ENCODE measurements at regions not wholly inside any gene's neighbourhood (a gene's known extent, or its start where the extent isn't known, plus 50 kb on each side); places are given as distances from the start of the nearest gene placed in this dataset.
"Not testable (repeated sequence)": the region's sequence is repeated elsewhere in the genome, so short reads cannot be mapped to it uniquely, and the experiment has no call there.

DNA sequence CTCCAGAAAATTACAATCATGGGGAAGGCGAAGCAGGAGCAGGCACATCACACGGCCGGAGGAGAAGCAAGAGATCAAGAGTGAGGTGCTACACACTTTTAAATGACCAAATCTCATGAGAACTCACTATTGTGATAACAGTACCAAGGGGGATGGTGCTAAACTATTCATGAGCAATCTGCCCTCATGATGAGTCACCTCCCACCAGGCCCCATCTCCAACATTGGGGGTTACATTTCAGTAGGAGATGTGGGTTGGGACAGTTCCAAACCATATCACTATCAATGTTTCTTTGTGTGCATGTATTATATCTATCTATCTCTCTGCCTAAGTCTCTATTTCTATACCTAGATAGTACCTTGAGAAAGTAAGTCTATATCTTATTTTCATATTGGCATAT lies 724.8 kb downstream of the CDH11 start:
- no peak for DNase-seq

DNA sequence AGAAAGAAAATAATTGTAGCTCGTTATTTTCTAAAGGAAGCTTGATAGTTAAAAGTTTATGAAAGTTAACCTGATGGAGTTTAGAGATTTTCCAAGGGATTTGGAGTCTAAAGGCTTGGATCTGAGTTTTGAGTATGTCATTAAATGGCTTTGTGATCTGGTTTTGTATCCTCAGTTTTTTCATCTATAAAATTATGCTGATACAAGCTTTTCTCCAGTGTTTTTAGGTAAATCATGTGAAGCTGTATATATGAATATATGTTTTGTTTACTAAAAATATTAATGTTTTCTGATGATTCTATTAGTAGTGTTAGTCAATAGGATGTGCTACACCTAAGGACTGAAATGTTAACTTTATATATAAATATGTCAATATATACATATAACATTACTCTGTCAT lies 727.8 kb downstream of the CDH11 start:
- DNase-seq = no peak

DNA sequence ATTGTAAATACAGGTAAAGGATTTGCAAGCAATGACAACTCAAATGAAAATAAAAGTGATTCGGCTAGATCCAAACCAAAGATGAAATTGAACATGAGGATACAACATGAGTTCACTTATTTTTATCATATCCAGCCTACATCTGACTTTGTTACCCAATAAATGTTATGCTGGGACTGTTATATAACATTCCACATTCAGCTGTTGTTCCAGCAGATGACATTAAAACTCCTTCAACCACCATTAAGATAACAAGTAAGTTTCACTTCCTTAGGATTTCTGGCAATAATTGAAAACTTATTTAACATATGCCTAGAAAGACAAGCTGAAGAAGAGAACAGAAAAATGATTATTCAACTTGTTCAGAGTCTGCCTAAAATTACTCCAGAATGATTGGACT lies 729.4 kb downstream of the CDH11 start:
- no peak for DNase-seq

DNA sequence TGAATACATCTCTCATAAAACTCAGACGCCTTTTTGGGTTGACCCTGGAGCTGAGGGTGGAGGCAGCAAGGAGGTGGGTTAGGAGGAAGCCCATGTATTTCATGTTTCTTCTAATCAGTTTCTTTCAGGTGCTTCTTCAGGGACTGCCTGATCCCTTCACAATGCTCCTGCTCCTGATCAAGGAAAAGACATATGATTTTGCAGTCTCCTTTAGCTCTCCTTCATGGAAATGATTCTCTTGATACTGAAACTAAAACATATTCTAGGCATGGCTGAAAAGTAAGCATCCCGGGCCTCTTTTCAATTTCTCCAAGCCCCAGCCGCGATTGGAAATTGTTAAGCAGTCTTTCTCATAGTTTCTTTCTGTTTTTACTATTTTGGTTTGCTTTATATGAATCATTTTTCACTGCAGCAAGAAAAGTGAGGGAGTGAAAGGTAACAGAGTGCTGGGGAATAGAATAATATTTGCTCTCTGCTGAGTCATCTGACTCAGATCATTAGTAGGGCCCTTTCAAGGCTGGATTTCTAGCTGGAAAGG lies 730.7 kb downstream of the CDH11 start:
- DNase-seq = no peak

DNA sequence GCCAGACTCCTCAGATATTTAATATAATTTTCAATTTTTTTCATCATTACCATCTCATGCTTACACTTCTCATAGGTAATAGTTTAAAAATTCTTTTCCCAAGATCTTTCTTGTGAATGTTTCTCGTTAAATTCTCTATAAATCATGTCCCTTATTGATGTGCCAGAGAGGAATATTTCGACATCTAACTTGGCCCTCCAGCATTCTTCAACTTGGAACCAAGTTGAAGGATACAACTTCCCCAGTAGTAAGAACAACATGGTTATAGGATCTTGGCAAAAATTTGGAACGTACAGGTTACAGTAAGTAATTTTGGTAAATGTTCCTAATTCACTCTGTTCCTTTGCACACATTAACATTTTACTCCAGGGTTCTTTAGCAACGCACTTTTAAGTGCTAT lies 731.8 kb downstream of the CDH11 start:
- DNase-seq = no peak

DNA sequence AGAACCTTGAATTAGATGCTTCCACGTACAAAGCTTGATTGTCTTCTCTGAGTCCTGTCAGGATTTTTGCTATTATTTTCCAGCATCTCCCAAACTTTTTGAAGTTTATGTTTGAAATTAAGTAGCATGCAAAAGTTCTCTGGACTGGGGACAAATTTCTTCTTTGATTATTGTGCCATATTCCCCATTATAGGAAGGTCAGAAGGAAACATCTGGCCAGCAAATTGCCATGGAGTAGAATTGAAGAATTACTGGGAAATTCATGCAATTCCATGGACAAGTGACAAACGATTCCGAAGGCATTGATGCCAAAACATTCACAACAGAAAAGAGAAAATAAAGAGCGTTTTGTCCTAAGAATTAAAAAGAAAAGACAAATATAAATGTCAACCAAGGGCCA lies 737.2 kb downstream of the CDH11 start:
- DNase-seq = no peak

DNA sequence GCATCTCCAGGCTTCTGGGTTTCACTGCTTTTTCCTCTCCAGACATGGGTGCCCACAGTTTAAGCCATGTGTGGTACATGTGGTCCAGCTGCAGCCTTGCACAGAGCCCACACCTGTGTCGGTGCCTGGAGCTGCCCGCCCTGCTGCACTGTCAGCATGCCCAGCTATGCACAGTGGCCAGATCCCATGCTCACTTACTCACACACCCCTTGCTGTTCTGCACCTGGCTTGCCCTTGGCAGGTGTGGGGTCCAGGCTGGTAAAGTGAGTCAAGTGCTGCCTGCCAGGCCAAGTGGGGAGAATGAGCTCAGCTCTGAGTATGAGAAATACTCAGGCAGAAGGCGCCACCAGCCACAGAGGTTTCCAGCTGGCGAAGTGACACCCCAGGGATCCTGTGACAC lies 739.9 kb downstream of the CDH11 start:
- no peak for DNase-seq

DNA sequence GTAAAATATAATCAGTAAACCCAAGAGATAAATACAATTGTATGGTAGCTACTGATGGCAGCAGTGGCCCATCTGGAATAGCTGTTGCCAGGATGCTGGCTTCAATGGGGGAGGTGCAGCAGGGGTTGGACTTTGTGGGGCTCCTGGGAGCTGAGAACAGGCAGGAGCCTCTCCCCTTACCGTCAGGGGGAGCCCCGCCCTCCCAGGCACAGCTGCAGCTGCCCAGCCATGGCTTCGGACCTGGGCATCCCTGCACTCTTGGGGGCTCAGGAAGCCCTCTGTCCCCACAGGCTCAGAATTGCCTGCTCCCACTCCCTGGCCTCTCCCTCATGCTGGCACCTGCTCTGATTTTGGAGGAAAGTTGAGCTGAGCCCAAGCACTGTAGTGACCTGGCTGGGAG lies 741.1 kb downstream of the CDH11 start:
- DNase-seq = no peak

DNA sequence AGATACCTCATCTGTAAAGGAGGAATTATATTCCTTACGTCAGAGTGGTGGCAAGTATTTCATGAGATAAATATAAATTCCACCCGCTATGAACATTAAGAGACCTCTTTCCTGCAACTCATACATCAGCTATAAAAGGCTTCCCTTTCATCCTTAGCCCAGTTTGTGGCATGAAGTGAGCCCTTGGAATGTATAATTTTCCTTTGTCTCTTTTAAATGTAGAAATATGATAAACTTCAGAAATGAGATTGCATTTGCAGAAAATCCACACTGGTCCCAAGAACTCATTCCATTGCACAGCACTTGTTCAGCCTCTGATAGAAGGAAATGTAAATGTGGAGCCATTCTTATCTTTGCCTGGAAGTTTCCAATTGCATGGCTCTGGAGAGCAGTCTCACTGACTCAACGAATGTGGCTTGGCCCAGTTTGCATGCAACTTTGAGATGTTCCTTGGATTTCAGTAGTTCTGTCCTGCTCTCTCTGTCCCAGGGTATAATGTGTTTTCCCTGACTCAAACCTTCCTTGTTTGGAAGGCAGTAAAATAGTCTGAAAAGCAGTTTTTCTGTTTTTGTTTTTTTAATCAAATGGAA lies 746.4 kb downstream of the CDH11 start:
- no peak for DNase-seq

DNA sequence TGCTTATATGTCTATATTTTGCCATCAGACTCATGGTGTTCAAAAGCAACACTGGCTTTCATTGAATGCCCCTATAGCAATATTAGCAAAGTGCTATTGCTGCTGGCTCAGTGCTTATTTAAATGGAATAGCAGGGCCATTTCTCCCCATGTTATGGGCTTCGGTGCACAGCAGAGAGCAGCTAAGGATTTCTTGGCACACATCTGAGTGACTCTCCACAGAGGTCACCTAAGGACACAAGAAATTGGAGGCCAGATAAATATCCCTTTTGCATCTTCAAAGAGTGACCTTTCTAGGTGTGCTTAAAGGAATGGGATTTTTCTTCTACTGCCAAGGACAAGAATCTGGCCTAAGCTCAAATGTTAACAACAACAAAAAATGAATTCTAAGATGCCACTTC lies 751.8 kb downstream of the CDH11 start:
- DNase-seq = no peak

DNA sequence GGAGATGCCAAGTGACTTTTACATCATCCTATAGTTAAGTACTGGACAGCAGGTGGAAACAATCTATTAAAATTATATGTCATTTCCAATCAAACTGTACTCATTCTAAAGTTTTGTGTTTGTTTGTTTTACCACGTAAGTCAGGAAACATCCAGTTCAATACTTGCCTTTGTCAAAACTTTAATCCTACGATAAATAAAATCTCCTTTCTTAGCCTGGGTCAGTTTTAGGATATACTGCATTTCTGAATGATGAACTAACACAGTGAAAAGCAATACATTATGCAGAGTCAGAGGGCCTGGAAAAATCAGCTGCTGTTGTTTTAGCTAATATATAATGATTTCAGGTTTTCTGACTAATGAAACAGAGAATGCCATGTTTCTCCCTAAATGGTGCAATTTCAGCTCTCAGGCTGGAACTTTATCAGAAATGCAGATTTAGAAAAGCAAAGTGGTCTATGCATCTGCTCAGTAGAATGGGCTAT lies 756.4 kb downstream of the CDH11 start:
- DNase-seq = no peak

DNA sequence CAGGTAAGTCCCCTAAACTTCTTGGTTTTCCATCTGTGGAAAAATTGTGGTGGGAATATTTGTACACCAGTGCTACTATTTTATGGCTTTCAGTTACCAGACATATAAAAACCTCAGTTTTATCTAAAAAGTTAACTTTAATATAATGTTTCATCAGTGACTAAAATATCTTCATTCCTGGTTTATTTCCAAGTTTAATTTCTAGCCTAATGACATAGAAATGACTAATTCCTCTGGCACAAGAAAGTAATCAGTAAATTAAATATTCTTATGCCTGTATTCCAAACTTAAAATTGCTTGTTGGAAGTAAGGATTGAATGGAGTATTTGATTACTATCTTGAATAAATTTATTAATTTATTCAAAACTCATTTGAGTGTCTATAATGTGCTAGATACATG lies 757.0 kb downstream of the CDH11 start:
- no peak for DNase-seq

DNA sequence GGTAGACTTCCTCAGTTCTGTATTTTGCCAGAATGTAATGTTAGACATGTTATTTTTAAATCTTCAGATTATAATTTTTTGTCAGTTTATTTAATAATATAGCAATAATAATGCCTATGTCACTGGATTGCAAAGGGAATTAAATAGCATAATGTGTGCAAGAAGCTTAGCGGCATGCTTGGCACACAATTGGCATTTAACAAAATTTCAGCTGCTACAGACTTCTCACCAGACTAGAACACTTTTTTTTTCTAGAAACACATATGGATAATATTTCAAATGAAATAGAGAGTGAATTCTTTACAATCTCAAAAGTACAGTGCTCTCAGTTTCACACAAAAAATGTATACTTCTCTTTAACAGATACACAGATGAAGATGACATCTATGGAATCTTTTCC lies 757.4 kb downstream of the CDH11 start:
- no peak for DNase-seq

DNA sequence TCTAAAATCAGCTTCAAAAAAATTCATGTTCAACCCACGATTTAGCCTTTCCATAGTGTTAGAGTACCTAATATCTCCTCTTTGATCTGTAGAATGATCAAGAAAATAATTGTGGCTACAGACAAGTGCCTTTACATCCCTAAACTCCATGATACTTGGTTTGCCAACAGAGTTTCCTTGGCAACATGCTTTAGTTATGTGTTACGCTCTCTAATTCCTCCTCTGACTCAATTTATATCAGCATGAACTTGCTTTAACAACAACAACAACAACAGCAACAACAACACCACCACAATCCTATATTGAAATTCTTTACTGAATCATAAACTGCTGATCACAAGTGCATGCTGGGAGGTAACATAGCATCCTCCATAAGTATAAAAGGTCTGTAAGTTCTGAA lies 757.8 kb downstream of the CDH11 start:
- DNase-seq = no peak

DNA sequence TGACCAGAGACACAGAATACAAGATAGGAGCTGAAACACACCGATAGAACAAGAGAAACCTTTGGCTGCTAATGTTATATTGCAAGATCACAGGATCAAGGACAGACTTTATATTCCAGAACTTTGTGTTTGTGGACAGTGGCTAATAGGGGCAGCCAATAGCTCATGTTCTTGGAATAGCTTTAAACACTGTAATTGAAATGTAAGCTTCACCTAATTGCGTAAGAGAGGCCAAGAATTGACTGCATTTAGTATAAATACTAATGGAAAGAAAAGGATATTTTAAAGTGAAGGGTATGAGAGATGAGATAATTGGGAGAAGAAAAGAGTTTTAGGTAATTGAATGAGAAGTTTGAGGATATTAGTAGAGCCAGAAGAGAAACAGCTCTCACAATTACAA lies 758.8 kb downstream of the CDH11 start:
- no peak for DNase-seq

DNA sequence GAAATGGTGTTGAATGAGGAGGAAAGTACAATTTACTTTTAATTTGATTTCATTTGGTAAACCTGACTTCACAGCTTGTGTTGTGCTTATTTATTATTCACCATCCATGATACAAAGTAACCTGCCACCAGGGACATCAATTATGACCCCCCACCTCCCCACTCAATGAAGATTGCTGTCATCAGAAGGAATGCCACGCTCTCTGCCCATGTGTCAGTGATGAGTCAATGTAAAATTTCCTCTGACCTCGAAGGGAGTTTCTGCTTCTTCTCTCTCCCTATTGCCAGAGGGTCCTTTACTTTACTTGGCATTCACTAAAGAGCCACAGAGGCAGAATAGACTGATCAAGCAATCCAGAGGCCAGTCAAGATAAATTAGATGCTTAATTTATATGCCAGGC lies 759.7 kb downstream of the CDH11 start:
- no peak for DNase-seq

DNA sequence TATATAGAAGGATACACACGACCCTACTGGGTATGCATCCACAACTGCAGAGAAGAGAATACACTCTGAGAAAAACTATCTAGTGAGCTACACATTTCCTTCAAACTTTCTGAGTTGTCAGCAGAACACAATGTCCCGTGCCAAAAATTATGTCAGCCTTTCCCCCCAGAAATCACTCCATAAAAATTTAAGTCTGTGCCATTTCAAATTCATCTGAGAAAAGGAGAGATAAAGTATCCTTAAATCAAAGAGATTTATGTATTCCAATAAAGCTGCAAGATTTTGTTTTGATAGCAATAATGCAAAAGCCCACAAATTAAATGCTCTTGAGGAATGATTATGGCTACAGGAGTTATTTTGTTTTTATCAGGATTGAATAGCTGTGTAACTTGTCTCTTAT lies 760.1 kb downstream of the CDH11 start:
- DNase-seq = no peak

DNA sequence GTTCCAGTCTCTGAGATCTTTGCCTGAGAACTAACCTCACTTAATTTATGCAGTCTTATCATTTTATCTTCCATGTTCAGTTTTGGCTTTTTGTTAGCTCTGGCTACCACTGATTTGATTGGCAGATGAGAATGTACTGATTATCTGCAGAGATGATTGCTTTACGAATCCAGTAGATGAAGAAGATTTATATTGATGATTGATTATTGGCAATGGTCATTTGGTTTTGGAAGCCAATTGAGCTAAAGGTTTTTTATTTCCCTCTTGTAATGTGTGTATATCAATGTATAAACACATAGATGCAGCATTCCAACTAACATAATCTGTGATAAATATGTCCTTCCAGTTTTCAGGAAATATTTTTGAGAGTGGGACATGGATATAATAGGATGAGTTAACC lies 763.6 kb downstream of the CDH11 start:
- no peak for DNase-seq

DNA sequence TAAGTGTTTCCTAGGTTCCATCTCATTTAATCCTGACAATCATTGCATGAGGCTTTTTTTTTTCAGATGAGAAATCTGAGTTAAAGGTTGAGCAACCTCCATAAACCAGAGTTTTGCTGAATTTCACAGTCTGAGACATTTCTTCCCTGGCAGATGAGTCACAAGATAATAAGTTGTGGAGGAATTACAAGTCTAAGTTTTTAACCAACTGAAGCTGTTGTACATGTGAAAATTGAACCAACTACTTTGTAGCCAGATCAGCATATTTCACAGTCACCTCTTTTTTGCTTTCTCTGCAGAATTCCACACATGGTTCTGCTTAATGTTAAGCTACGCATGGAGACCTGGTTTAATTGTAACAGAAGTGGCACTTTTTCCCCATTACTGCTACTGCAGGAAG lies 765.6 kb downstream of the CDH11 start:
- no peak for DNase-seq

DNA sequence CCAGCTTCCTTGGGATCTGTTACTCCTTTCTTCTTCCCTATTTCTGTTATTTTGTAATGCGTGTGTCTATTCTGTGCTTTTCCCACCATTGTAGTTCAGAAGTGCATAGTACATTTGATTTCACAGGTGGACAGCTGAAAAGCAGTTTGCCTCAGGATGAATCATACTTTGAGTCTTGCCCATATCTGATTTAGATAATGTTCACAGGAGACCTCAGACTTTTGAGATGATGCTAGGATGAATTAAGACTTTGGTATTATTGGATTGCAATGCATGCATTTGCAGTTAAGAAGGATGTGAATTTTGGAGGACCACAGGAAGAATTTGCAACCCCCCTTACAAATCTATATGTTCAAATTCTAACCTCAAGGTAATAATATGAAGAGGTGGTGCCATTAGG lies 769.6 kb downstream of the CDH11 start:
- no peak for DNase-seq

DNA sequence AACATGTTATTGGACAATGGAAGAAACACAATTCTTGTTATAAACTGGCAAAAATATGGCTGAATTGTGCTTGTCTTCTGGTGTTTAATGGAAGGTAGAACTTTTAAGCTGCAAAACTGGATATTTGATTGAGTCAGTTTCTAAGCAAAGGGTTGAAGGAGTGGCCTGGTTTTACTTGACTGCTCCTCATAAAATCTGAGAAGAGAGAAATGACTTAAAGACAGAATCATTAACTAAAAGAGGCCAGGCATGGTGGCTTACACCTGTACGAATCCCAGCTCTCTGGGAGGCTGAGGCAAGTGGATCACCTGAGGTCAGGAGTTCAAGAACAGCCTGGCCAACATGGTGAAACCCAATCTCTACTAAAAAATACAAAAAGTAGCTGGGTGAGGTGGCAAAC lies 770.7 kb downstream of the CDH11 start:
- no peak for DNase-seq

DNA sequence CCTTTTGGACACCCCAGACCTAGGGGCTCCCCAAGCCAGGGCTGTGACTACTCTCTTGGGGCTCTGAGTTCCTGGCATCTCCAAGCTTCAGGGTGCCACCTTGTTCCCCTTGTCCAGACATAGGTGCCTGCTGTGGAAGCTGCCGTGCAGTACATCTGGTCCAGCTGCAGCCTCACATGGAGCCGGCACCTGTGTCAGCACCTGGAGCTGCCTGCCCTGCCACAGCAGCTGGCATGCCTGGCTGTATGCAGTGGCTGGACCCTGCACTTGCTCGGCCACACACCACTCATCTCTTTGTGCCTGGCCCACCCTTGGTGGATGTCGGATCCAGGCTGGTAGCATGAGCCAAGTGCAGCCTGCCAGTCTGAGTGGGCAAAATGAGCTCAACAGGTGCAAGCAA lies 775.8 kb downstream of the CDH11 start:
- no peak for DNase-seq

DNA sequence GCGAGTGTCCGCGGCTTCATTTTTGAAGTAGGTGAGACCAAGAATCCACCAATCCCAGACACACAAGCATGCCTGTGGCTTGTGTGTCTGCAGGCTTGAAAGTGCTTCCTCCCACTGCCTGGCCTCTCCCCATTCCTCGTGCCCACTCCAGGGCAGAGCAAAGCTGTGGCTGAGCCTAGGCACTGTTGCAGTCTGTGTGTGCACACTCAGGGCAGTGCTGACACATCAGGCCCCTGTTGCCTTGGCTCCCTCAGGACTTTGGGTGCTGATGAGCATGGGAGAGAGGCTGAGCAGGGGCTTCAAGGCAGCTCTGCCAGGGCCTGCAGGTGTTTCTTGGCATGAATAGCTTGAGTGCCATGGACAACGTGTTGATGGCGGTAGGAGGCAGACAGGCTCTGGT lies 776.7 kb downstream of the CDH11 start:
- no peak for DNase-seq

DNA sequence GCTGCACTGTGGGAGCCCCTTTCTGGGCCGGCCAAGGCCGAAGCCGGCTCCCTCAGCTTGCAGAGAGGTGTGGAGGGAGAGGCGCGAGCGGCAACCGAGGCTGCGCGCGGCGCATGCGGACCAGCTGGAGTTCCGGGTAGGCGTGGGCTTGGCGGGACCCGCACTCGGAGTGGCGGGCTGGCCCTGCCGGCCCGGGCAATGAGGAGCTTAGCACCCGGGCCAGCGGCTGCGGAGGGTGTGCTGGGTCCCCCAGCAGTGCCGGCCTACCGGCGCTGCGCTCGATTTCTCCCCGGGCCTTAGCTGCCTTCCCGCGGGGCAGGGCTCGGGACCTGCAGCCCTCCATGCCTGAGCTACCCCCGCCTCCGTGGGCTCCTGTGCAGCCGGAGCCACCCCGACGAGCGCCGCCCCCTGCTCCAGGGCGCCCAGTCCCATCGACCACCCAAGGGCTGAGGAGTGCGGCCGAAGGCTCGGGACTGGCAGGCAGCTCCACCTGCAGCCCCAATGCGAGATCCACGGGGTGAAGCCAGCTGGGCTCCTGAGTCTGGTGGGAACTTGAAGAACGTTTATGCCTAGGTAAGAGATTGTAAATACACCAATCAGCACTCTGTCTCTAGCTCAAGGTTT lies 777.9 kb downstream of the CDH11 start:
- not testable (repeated sequence) for DNase-seq
